Endothelial cell of umbilical vein (primary cell): ENCODE measurements at regions not wholly inside any gene's neighbourhood (a gene's known extent, or its start where the extent isn't known, plus 50 kb on each side); places are given as distances from the start of the nearest gene placed in this dataset.

Experiments
- BruUV-seq: library from RNA; stranded (reverse); fragments of 400-500 nt; replicated peaks from 2 replicates; lab custom pipeline; 2021; lab: Mats Ljungman, UMichigan
- CTCF ChIA-PET: fragments of 300-600, 350-600 bp; sonication (Branson Sonifier 250); formaldehyde crosslinking; loops from one replicate; lab custom pipeline; 2021; ENCODE audit warnings: antibody characterized with exemption, inconsistent platforms; lab: Charles Lee
- POLR2A ChIA-PET: fragments of 300-600, 350-600 bp; sonication (Branson Sonifier 250); formaldehyde crosslinking; loops from one replicate; lab custom pipeline; 2021; ENCODE audit warnings: antibody characterized with exemption, inconsistent platforms; lab: Charles Lee
- DNase-seq: peaks from one replicate; pipeline ENCODE4 v3.0.0-alpha.2; 2011; ENCODE audit warnings: low read depth, low spot score
- FAIRE-seq: peaks from 2 replicates; lab custom pipeline; 2011; peaks lifted over from hg19 to GRCh38; lab: Jason Lieb, UNC
- H2AFZ ChIP-seq: 2 replicates; pipeline ENCODE4 v1.6.0; 2012; ENCODE audit warnings: low read depth, low read length, control low read depth, inconsistent platforms
- H3K27ac ChIP-seq: 2 replicates; pipeline ENCODE4 v1.5.1; 2011; ENCODE audit warnings: low read depth, mild to moderate bottlenecking, control low read depth, low read length, moderate library complexity; ENCODE audit not compliant: insufficient read depth
- H3K27me3 ChIP-seq, 2 experiments: 2 replicates each; pipeline versions ENCODE4 v1.6.0 to v1.6.1; 2011; ENCODE audit warnings: low read length in 2 of 2, mixed read lengths in 1 of 2; ENCODE audit not compliant: control insufficient read depth in 2 of 2, insufficient read depth in 2 of 2
- H3K36me3 ChIP-seq, 2 experiments: 2 replicates in 1 of 2; 3 replicates in 1 of 2; pipeline ENCODE4 v1.5.1; 2011; ENCODE audit warnings: low read length in 2 of 2, mild to moderate bottlenecking in 1 of 2, moderate library complexity in 1 of 2; ENCODE audit not compliant: control insufficient read depth in 2 of 2, insufficient read depth in 2 of 2; ENCODE audit errors: extremely low read depth in 1 of 2
- H3K4me1 ChIP-seq: 3 replicates; pipeline ENCODE4 v1.5.1; 2011; ENCODE audit warnings: mild to moderate bottlenecking, low read length; ENCODE audit not compliant: control insufficient read depth, insufficient read depth; ENCODE audit errors: extremely low read depth
- H3K4me2 ChIP-seq: 2 replicates; pipeline ENCODE4 v1.6.1; 2011; ENCODE audit warnings: low read length, control low read depth, mixed read lengths; ENCODE audit not compliant: insufficient read depth
- H3K4me3 ChIP-seq, 3 experiments: fragments of 200-600 bp in 1 of 3; sonication (generic), shearing (Covaris generic) in 1 of 3; replicated peaks in 1 of 3; 2 replicates each; pipeline ENCODE4 v1.5.1; 2011 to 2016; ENCODE audit warnings: control low read depth in 3 of 3, low read length in 3 of 3, mild to moderate bottlenecking in 2 of 3, inconsistent platforms in 1 of 3, low read depth in 1 of 3, moderate library complexity in 1 of 3; ENCODE audit not compliant: insufficient read depth in 1 of 3
- H3K79me2 ChIP-seq: 2 replicates; pipeline ENCODE4 v1.6.0; 2012; ENCODE audit warnings: low read length, inconsistent platforms; ENCODE audit not compliant: control insufficient read depth, insufficient read depth
- H3K9ac ChIP-seq: replicated peaks from 2 replicates; pipeline ENCODE3; 2011; ENCODE audit warnings: low read length, control low read depth; ENCODE audit not compliant: insufficient read depth; ENCODE audit errors: extremely low read depth
- H3K9me1 ChIP-seq: replicated peaks from 3 replicates; pipeline ENCODE4 v1.6.0; 2011; ENCODE audit warnings: mild to moderate bottlenecking, low read length; ENCODE audit not compliant: control insufficient read depth, insufficient read depth; ENCODE audit errors: extremely low read depth
- H3K9me3 ChIP-seq: replicated peaks from 2 replicates; pipeline ENCODE4 v1.5.1; 2012; ENCODE audit warnings: low read length, inconsistent platforms; ENCODE audit not compliant: control insufficient read depth, insufficient read depth
- H4K20me1 ChIP-seq: replicated peaks from 2 replicates; pipeline ENCODE3; 2011; ENCODE audit warnings: mild to moderate bottlenecking, low read length; ENCODE audit not compliant: control insufficient read depth, insufficient read depth; ENCODE audit errors: extremely low read depth
- EZH2 ChIP-seq: IDR thresholded peaks from 2 replicates; pipeline ENCODE4 v1.6.1; 2012; ENCODE audit warnings: borderline replicate concordance, low read depth, mild to moderate bottlenecking, moderate library complexity, low read length, inconsistent platforms; ENCODE audit not compliant: severe bottlenecking
- FOS ChIP-seq: IDR thresholded peaks from 2 replicates; pipeline ENCODE4 v1.6.1; 2011; ENCODE audit warnings: mild to moderate bottlenecking, low read length, moderate library complexity, borderline replicate concordance; ENCODE audit not compliant: insufficient read depth
- GATA2 ChIP-seq: IDR thresholded peaks from 2 replicates; pipeline ENCODE4 v1.7.0; 2011; ENCODE audit warnings: low read depth, mild to moderate bottlenecking, moderate library complexity, mixed read lengths, low read length; ENCODE audit not compliant: insufficient read length, insufficient read depth
- JUN ChIP-seq: IDR thresholded peaks from 2 replicates; pipeline ENCODE4 v1.6.1; 2011; ENCODE audit warnings: borderline replicate concordance, low read depth; ENCODE audit not compliant: insufficient read length, insufficient read depth
- MYC ChIP-seq: IDR thresholded peaks from one replicate; pipeline ENCODE4 v1.6.1; 2011; ENCODE audit warnings: mild to moderate bottlenecking, low read depth, low read length
- POLR2A ChIP-seq: IDR thresholded peaks from 2 replicates; pipeline ENCODE4 v1.6.1; 2012; ENCODE audit warnings: low read depth, mild to moderate bottlenecking, control low read depth, low read length
- POLR2AphosphoS5 ChIP-seq: IDR thresholded peaks from 2 replicates; pipeline ENCODE4 v1.6.1; 2012; ENCODE audit warnings: low read depth, mild to moderate bottlenecking, control low read depth, low read length, moderate library complexity; ENCODE audit not compliant: insufficient read depth
- dilution Hi-C: fragments of 300-500 bp; cut with MboI; formaldehyde crosslinking; loops from one replicate; pipeline ENCODE4 v1.15.0; 2019; ENCODE audit warnings: low sequenced_read_pairs; ENCODE audit not compliant: extremely low pct_ligation_motif_present
- intact Hi-C: fragments of 100-400 bp; cut with micrococcal nuclease; formaldehyde crosslinking; loops from one replicate; pipeline ENCODE4 v1.10.0; 2022
- TF ChIP-seq, protein P1 (sequence below): IDR thresholded peaks from 2 replicates; pipeline ENCODE4 v1.6.1; 2011; ENCODE audit not compliant: insufficient read depth, insufficient read length
- TF ChIP-seq, protein P2 (sequence below), 2 donors: IDR thresholded peaks; 1 replicate in 1 of 2; 2 replicates in 1 of 2; pipeline ENCODE4 v1.5.1; 2011; ENCODE audit warnings: low read length in 2 of 2, mild to moderate bottlenecking in 2 of 2, moderate library complexity in 2 of 2, control low read depth in 1 of 2, inconsistent platforms in 1 of 2, low read depth in 1 of 2; ENCODE audit not compliant: insufficient read depth in 1 of 2; ENCODE audit errors: extremely low read depth in 1 of 2

DNA sequence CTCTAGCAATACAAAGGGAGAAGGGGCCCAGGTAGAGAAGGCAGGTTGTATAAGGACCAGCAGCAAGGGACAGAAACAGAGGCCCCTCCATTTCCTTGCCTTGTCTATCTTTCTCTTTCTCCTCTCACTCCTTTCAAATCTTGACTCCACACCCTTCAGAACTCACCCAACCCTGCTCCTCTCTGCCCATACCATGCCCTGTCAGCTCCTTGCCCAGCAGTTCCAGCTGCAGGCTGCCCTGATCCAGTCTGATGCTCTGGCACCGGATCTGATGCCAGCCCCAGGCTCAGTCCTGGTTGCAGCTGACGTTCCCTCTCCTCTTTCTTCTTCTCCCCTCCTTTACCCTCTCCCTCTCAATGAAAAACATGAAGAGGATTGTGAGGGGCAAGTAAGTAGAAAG lies 291.2 kb downstream of the FBXW7 start:
- TF ChIP-seq GATA2 (no peak), EZH2 (no peak), FOS (no peak), POLR2A (no peak), POLR2AphosphoS5 (no peak), MYC (no peak), JUN (no peak)
- TF ChIP-seq, protein P1, sequence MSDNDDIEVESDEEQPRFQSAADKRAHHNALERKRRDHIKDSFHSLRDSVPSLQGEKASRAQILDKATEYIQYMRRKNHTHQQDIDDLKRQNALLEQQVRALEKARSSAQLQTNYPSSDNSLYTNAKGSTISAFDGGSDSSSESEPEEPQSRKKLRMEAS = no peak
- TF ChIP-seq, protein P2, sequence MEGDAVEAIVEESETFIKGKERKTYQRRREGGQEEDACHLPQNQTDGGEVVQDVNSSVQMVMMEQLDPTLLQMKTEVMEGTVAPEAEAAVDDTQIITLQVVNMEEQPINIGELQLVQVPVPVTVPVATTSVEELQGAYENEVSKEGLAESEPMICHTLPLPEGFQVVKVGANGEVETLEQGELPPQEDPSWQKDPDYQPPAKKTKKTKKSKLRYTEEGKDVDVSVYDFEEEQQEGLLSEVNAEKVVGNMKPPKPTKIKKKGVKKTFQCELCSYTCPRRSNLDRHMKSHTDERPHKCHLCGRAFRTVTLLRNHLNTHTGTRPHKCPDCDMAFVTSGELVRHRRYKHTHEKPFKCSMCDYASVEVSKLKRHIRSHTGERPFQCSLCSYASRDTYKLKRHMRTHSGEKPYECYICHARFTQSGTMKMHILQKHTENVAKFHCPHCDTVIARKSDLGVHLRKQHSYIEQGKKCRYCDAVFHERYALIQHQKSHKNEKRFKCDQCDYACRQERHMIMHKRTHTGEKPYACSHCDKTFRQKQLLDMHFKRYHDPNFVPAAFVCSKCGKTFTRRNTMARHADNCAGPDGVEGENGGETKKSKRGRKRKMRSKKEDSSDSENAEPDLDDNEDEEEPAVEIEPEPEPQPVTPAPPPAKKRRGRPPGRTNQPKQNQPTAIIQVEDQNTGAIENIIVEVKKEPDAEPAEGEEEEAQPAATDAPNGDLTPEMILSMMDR (IDR thresholded peaks at IDR 0.05; ENCODE audit: extremely low read depth in 1 of 2, insufficient read depth in 1 of 2, low read depth in 1 of 2, low read length in 2 of 2) = no peak
- Histone ChIP-seq H2AFZ (peak overlapping the region; percentile 64), H3K4me1 (peaks cover 27% of the 10 kb centered on the region), H3K4me3 (no peak overlapping the region), H4K20me1 (no peaks in the 10 kb centered on the region), H3K27ac (peak overlapping the region; percentile 78), H3K27me3 (no peaks in the 10 kb centered on the region), H3K9ac (peak overlapping the region; percentile 25), H3K4me2 (peak overlapping the region; percentile 73), H3K79me2 (no peaks in the 10 kb centered on the region), H3K9me1 (no peaks in the 10 kb centered on the region), H3K9me3 (no peaks in the 10 kb centered on the region), H3K36me3 (no peaks in the 10 kb centered on the region)
- intact Hi-C loops = loop anchor here (1.0 kb wide), 3 partner anchors 15 to 138 kb away; no protein-coding TSS in a partner anchor
- ChIA-PET CTCF (interaction anchor here (2.1 kb wide), 1 partner anchor 10 kb away, joined by 8 read pairs; no protein-coding TSS in a partner anchor), POLR2A (no interaction called here)
- dilution Hi-C loops = no loop called here
- BruUV-seq = no TSS peak
- no peak for DNase-seq
- FAIRE-seq = no peak
